ENCODE measurements at regions not wholly inside any gene's neighbourhood (a gene's known extent, or its start where the extent isn't known, plus 50 kb on each side); places are given as distances from the start of the nearest gene placed in this dataset.

DNA sequence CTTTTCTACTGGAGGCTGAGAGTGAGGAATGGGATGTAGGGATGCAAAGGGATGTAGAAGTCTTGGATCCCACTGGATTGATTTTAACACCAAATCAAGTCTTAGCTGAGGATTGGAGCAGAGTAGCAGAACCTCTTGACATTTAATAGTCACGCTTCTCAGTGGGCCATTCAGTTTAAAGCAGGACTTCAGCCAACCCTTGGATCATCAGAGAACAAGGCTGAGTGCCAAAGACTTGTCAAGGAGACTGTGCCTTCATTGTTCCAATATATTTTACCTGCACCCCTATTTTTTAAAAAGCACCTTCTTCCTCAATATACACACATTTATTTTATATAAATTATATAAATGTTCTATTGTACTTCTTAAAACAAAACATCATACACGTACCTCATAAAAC lies 242.4 kb upstream of the ST6GAL2 start:
- Histone ChIP-seq H3K4me3 (ENCODE audit: control extremely low read depth in 1 of 5, extremely low read depth in 1 of 5, insufficient read depth in 1 of 5, low read depth in 2 of 5, low read length in 4 of 5) (no peak overlapping the region), H3K27me3 (replicated peaks in 1 of 4; ENCODE audit: control extremely low read depth in 1 of 4, control insufficient read depth in 3 of 4, insufficient read depth in 4 of 4, low read length in 3 of 4) (no peaks in the 10 kb centered on the region), H3K4me1 (ENCODE audit: control insufficient read depth in 2 of 2, insufficient read depth in 2 of 2, low read length in 2 of 2) (peaks cover 11 to 14% of the 10 kb centered on the region in 2 donors), H4K20me1 (ENCODE audit: control insufficient read depth, insufficient read depth, low read length, poor library complexity, severe bottlenecking) (no peaks in the 10 kb centered on the region), H3K36me3 (replicated peaks in 1 of 2; ENCODE audit: control extremely low read depth in 1 of 2, control insufficient read depth in 1 of 2, extremely low read depth in 1 of 2, insufficient read depth in 2 of 2, low read length in 1 of 2) (no peaks in the 10 kb centered on the region), H3K9ac (ENCODE audit: low read length) (no peak overlapping the region), H3K9me3 (ENCODE audit: control extremely low read depth in 1 of 3, control insufficient read depth in 2 of 3, insufficient read depth in 1 of 3, low read length in 2 of 3) (no peaks in the 10 kb centered on the region), H3K4me2 (replicated peaks; ENCODE audit: low read depth, low read length, poor library complexity, severe bottlenecking) (no peak overlapping the region), H3K27ac (ENCODE audit: low read length in 2 of 2) (no peak overlapping the region), H2AFZ (ENCODE audit: insufficient read depth, low read depth, low read length, poor library complexity, severe bottlenecking) (no peak overlapping the region), H3K79me2 (ENCODE audit: control insufficient read depth, insufficient read depth, low read length) (no peaks in the 10 kb centered on the region)
- Mint-ChIP-seq H3K9me3 (ENCODE audit: insufficient read depth) (no peaks in the 10 kb centered on the region), H3K27me3 (no peaks in the 10 kb centered on the region), H3K27ac (no peak overlapping the region), H3K4me1 (no peaks in the 10 kb centered on the region), H3K4me3 (no peak overlapping the region)
- WGBS (ENCODE audit: insufficient coverage) = 57% methylated on average over 1 of the region's 2 CpGs
- ChIA-PET CTCF (no interaction called here), POLR2A (no interaction called here)
- no peak for ATAC-seq (ENCODE audit: low read depth)
- TF ChIP-seq, protein P1, sequence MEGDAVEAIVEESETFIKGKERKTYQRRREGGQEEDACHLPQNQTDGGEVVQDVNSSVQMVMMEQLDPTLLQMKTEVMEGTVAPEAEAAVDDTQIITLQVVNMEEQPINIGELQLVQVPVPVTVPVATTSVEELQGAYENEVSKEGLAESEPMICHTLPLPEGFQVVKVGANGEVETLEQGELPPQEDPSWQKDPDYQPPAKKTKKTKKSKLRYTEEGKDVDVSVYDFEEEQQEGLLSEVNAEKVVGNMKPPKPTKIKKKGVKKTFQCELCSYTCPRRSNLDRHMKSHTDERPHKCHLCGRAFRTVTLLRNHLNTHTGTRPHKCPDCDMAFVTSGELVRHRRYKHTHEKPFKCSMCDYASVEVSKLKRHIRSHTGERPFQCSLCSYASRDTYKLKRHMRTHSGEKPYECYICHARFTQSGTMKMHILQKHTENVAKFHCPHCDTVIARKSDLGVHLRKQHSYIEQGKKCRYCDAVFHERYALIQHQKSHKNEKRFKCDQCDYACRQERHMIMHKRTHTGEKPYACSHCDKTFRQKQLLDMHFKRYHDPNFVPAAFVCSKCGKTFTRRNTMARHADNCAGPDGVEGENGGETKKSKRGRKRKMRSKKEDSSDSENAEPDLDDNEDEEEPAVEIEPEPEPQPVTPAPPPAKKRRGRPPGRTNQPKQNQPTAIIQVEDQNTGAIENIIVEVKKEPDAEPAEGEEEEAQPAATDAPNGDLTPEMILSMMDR (IDR thresholded peaks at IDR 0.05) = no peak
- no peak for TF ChIP-seq EZH2 (IDR thresholded peaks at IDR 0.05; ENCODE audit: borderline replicate concordance, insufficient read depth, low read depth, low read length, poor library complexity, severe bottlenecking)
- intact Hi-C loops (cut with micrococcal nuclease) = no loop called here
- no peak for DNase-seq

DNA sequence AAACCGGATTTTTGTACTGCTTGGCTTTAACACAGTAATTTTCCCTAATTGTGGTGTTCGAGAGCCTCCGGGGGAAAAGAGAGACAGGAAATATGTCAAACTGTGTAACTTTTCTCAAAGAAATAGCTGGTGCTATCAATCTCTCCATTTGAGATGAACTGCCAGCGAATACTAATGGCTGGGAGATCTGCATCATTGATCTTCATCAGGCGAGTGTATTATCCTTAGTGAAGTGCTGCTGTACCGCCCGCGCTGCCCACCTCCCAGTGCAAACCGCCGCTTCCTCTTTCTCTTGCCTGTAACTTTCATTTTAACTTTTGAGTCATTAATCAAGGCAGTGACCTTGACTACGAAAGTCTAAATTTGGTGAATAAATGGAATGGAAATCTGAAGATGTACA lies 246.1 kb upstream of the ST6GAL2 start:
- ATAC-seq (ENCODE audit: low read depth) (no peak), DNase-seq (peak; percentile 15)
- H2AFZ ChIP-seq (ENCODE audit: insufficient read depth, low read depth, low read length, poor library complexity, severe bottlenecking) = peak overlapping the region; percentile 40
- no peak overlapping the region for H3K27ac ChIP-seq (ENCODE audit: low read length in 2 of 2)
- H4K20me1 ChIP-seq (ENCODE audit: control insufficient read depth, insufficient read depth, low read length, poor library complexity, severe bottlenecking) = no peaks in the 10 kb centered on the region
- intact Hi-C loops (cut with micrococcal nuclease) = no loop called here
- Mint-ChIP-seq H3K9me3 (ENCODE audit: insufficient read depth) (no peaks in the 10 kb centered on the region), H3K27me3 (no peaks in the 10 kb centered on the region), H3K4me1 (no peaks in the 10 kb centered on the region), H3K27ac (no peak overlapping the region), H3K4me3 (no peak overlapping the region)
- H3K4me2 ChIP-seq (replicated peaks; ENCODE audit: low read depth, low read length, poor library complexity, severe bottlenecking) = peak overlapping the region; percentile 47
- no peaks in the 10 kb centered on the region for H3K36me3 ChIP-seq (replicated peaks in 1 of 2; ENCODE audit: control extremely low read depth in 1 of 2, control insufficient read depth in 1 of 2, extremely low read depth in 1 of 2, insufficient read depth in 2 of 2, low read length in 1 of 2)
- peaks cover 11 to 14% of the 10 kb centered on the region in 2 donors for H3K4me1 ChIP-seq (ENCODE audit: control insufficient read depth in 2 of 2, insufficient read depth in 2 of 2, low read length in 2 of 2)
- no peaks in the 10 kb centered on the region for H3K79me2 ChIP-seq (ENCODE audit: control insufficient read depth, insufficient read depth, low read length)
- POLR2A ChIA-PET = no interaction called here
- 0% methylated on average over 7 of the region's 11 CpGs for WGBS (ENCODE audit: insufficient coverage)
- TF ChIP-seq, protein P1 (IDR thresholded peaks at IDR 0.05) = no peak
- no peak for TF ChIP-seq EZH2 (IDR thresholded peaks at IDR 0.05; ENCODE audit: borderline replicate concordance, insufficient read depth, low read depth, low read length, poor library complexity, severe bottlenecking)
- H3K4me3 ChIP-seq (ENCODE audit: control extremely low read depth in 1 of 5, extremely low read depth in 1 of 5, insufficient read depth in 1 of 5, low read depth in 2 of 5, low read length in 4 of 5) = no peak overlapping the region
- H3K9me3 ChIP-seq (ENCODE audit: control extremely low read depth in 1 of 3, control insufficient read depth in 2 of 3, insufficient read depth in 1 of 3, low read length in 2 of 3) = no peaks in the 10 kb centered on the region
- CTCF ChIA-PET = no interaction called here
- peak overlapping the region; percentile 16 for H3K9ac ChIP-seq (ENCODE audit: low read length)
- H3K27me3 ChIP-seq (replicated peaks in 1 of 4; ENCODE audit: control extremely low read depth in 1 of 4, control insufficient read depth in 3 of 4, insufficient read depth in 4 of 4, low read length in 3 of 4) = no peaks in the 10 kb centered on the region

All from B cell (primary cell).